HG03439 (cell line): ENCODE measurements at regions not wholly inside any gene's neighbourhood (a gene's known extent, or its start where the extent isn't known, plus 50 kb on each side); places are given as distances from the start of the nearest gene placed in this dataset.
"Not testable (repeated sequence)": the region's sequence is repeated elsewhere in the genome, so short reads cannot be mapped to it uniquely, and the experiment has no call there.

ENCODE experiments used
- ATAC-seq: cut with Tn5 transposase; IDR thresholded peaks from one replicate; pipeline ENCODE4 v1.9.1; 2021; ENCODE audit warnings: mild to moderate bottlenecking, moderate library complexity; ENCODE audit not compliant: unreplicated experiment

- peak; percentile 66 for ATAC-seq
These were observed 252.8 kb upstream of the ADGRL2 start for GRCh38 chr1:81547912-81548303.

- no peak for ATAC-seq
These were observed 253.3 kb upstream of the ADGRL2 start for GRCh38 chr1:81547261-81547911.

- ATAC-seq, result no peak
These were observed 255.0 kb upstream of the ADGRL2 start for GRCh38 chr1:81545734-81546133.

DNA sequence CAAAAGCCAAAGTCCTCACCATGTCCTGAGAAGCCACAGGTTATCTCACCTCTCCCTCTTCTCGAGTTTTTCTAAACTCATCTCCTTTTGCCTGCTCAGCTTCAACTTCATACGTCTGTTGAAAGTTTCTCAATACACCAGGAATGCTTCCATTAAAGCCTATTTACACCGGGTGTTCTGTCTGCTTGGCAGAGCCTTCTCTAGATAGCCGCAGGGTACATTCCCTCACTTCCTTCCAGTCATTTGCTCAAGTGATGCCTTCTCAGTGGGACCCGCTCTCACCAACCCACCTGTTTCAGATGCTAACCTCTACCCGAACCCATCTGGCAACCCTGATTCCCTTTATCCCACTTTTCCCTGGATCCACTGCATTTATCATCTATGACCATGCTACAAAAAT, 257.0 kb upstream of the ADGRL2 start:
- ATAC-seq, result no peak

GRCh38 chr1:81542196-81542595, 258.5 kb upstream of the ADGRL2 start:
- ATAC-seq, result no peak

- ATAC-seq, result no peak
These were observed 260.5 kb upstream of the ADGRL2 start for GRCh38 chr1:81540216-81540615.

GRCh38 chr1:81529014-81529413, 271.7 kb upstream of the ADGRL2 start:
- ATAC-seq, result no peak

DNA sequence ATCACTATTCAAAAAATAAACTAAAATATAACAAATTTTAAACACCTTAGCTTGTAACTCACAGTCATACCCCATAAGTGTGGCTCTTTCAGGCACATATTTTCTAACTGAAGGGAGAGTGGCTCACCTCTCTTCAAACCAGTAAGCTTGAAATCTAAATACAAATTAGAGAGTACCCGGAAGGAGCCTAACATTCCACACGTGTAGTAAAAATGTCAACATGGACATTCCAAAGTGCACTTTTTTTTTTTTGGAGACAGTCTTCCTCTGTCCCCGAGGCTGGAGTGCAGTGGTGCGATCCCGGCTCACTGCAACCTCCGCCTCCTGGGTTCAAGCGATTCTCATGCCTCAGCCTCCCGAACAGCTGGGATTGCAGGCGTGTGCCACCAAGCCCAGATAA, 275.6 kb upstream of the ADGRL2 start:
- no peak for ATAC-seq

DNA sequence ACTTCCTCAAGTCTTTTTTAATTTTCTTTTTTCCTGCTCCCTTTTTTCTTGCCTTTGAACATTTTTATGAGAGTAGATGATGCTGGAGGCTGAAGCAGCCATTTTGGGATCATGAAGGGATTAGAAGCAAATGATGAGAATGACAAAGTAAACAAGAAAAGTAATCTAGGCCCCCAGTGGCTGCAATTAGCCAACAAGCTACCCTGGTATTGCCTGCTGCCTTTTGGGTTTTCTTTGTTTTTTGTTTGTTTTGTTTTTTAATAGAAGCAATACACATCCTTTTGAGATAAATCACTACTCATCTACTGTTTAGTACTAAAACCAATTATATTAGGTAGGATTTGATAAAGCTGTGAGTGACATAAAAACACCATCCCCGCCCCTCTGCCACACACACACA, 280.7 kb upstream of the ADGRL2 start:
- ATAC-seq, result no peak

DNA sequence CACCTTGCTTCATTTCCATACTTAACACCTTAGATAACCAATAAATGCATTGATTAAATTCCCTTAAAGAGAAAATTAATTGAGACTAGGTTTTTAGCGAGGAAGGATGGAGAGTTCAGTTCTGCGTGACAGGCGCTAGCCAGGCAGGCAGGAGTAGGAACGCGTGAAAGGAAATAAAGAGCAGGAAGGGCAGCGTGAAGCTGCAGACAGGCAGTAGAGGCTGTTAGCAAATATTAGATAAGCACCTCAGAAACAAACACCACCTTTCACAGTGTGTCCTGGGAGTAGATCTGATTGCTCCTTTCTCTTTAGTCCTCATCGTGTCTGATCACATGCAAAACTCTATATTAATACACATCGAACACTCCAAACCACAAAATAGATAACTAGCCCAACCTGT, 282.7 kb upstream of the ADGRL2 start:
- ATAC-seq, result no peak

DNA sequence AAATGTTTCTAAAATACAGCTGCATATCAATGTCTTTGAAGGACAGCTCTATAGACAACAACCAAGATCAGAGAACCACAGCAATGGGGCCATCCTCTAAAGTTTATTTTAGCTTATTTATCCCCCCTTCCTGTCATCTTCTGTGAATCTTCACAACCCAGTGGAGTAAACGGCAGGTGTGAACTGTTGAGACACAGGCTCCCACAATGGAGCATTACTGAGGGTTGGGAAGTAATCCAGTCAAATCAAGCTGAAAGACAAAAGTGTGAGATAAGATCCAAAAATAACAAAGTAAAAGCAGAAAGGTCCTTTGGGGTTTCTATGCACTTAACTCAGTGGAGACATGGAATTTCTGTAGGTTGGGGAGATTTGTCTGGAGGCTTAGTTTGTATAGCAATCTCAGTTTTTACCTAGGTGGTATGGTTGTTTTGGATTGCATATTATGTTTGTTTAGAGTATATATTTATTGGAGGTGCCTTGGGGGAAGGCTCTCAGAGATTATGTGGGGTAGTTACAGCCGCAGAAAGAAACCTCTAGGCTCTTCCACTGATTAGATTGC, 286.9 kb upstream of the ADGRL2 start:
- ATAC-seq, result no peak

- no peak for ATAC-seq
These were observed 288.3 kb upstream of the ADGRL2 start for GRCh38 chr1:81512252-81513003.

DNA sequence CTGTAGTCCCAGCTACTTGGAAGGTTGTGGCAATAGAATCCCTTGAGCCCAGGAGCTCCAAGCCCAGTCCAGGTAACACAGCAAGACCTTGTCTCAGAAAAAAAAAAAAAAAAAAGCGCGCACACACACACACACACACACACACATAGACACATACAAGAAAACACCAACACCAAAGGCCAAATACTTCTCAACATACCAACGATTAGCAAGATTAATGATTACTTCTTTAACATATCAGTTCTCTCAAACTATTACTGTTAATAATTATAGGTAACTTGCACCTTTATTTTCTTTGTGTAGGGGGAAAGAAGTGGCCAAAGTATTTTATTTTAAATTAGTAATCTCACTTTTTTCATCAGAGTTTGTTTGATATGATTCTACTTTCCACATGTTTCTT, 289.5 kb upstream of the ADGRL2 start:
- no peak for ATAC-seq

DNA sequence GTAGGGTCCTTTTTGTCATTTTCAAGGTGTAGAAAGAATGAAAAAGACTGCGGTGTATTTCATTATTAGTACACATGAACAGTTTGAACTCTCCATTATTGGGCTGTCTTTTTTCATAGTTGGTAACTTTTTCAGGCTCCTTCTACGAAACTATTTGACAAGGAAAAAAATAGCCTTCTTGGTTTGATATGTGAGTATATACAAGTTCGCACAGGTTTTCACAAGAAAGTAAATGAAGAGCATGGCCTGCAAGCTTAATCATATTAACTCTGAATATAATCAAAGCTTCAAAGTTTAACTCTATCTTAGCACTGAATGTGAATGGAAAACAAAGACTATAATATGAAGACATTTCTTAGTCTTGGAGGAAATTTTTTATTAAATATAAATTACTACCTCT, 290.0 kb upstream of the ADGRL2 start:
- ATAC-seq, result no peak

DNA sequence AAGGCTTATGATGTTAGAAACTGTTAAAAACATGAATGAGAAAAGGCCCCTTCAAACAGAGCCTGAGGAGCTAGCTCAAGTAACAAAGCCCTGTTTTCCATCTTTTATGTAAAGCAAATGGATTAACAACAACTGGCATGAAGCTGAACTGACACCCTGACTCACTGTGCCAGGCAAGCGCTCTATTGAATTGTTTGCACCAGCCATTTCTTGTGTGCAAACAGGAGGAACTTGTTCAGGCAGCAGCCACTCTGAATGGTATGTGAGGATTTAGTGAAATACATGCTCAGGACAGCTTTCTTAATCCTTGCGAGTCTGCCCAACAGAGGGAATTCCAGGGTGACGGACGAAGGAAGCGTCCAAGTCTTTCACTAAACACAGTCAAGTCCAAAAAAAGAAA, 291.1 kb upstream of the ADGRL2 start:
- no peak for ATAC-seq

GRCh38 chr1:81506699-81507098, 294.0 kb upstream of the ADGRL2 start:
- no peak for ATAC-seq

- ATAC-seq, result peak; percentile 82
These were observed 294.9 kb upstream of the ADGRL2 start for GRCh38 chr1:81505831-81506230.

DNA sequence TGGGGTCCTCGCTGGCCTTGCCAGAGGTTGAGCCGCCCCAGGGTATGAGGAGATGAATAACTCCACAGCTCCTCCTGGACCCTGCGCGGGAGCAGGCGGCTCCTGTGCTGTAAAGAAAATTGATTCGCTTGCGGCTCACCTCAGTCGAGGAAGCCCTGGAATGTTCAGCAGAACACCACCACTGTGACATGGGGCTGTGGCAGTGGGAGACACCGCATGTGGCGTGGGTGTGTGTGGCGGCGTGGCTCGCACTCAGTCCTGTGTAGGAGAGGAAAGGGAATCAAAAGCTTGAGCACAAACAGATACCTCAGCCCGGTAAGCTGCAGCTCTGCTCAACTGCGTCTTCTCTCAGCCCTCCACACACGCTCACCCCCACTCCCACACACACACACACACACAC, 295.9 kb upstream of the ADGRL2 start:
- ATAC-seq, result not testable (repeated sequence)

DNA sequence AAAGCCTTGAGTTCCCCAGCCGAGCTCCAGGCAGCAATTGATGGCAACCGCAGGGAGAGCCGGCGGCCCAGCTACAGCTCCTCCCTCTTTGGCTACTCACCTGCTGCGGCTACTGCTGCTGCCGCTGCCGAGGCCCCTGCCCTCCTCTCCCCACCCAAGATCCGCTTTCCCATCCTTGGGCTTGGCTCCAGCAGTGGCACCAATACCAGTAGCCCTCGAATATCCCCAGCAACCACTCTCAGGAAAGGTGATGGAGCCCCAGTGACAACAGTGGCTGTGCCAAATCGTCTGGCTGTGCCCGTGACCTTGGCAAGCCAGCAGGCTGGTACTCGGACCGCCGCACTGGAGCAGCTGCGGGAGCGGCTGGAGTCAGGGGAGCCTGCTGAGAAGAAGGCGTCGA, 298.0 kb upstream of the ADGRL2 start:
- not testable (repeated sequence) for ATAC-seq

DNA sequence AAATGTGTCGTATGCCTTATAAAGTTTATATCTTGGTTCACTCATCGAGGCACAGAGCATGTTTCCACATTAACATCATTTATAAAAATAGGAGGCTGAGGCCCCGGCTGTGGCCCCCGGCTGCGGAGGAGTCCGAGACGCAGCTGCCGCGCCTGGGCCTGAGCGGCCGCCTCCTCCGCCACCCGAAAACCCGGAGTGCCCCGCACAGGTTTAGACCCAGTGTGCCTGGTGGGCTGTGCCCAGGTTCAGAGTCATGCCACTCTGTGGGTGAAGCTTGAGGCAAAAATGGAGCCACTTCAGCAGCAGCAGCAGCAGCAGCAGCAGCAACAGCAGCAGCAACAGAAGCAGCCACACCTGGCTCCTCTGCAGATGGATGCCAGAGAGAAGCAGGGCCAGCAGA, 299.2 kb upstream of the ADGRL2 start:
- ATAC-seq, result not testable (repeated sequence)

DNA sequence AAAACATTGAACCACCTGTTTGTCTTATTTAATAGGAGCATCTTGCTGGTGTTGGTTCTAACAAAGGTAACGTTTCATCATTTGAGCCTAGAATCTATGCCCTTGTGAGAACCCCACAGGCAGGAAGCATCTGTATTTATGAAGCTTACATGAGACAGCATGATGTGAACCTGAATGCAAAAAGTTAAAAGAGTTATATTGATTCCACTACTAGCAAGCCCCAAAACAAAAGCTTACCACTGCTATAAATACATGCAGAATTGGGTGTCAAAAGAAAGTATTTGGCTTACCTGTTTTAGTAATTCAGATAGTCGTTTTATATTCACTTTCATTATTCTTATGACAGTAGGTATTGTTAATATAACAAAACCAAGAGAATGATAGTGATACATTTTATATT, 301.2 kb upstream of the ADGRL2 start:
- ATAC-seq, result no peak
